ENCODE measurements at regions not wholly inside any gene's neighbourhood (a gene's known extent, or its start where the extent isn't known, plus 50 kb on each side); places are given as distances from the start of the nearest gene placed in this dataset.

- TF ChIP-seq YY1 (IDR thresholded peaks at IDR 0.05; ENCODE audit: insufficient read depth, insufficient read length) (no peak), SUZ12 (IDR thresholded peaks at IDR 0.05; ENCODE audit: extremely low read depth, insufficient read depth, insufficient read length) (no peak)
Measured at GRCh38 chr11:19445771-19446170, 205.0 kb upstream of the E2F8 start.
